Peyer's patch (tissue), 4 donors: ENCODE measurements at regions not wholly inside any gene's neighbourhood (a gene's known extent, or its start where the extent isn't known, plus 50 kb on each side); places are given as distances from the start of the nearest gene placed in this dataset.

Experiments
- CTCF ChIP-seq, 6 experiments: fragments of 450-650 bp in 4 of 6; fragments of 200-600 bp in 2 of 6; sonication (generic) in 1 of 6; IDR thresholded peaks; one replicate each; pipeline ENCODE4 v1.5.1; 2017 to 2019; ENCODE audit warnings: antibody characterized with exemption in 6 of 6, mild to moderate bottlenecking in 3 of 6, moderate library complexity in 1 of 6
- POLR2A ChIP-seq, 2 donors: fragments of 450-650 bp; IDR thresholded peaks; one replicate each; pipeline ENCODE4 v1.5.1; 2017; ENCODE audit warnings: antibody characterized with exemption in 2 of 2, mild to moderate bottlenecking in 2 of 2, moderate library complexity in 2 of 2

GRCh38 chr2:41634686-41635085 lies 413.1 kb upstream of the PKDCC start:
- TF ChIP-seq CTCF (IDR thresholded peaks at IDR 0.05) (no peak), POLR2A (IDR thresholded peaks at IDR 0.05) (no peak)
